Activated effector memory CD4-positive, alpha-beta T cell treated with Interleukin-2 at 50 U/mL for 16 hours (primary cell): ENCODE measurements at regions not wholly inside any gene's neighbourhood (a gene's known extent, or its start where the extent isn't known, plus 50 kb on each side); places are given as distances from the start of the nearest gene placed in this dataset.

Experiments used
- DNase-seq: peaks from one replicate; pipeline ENCODE4 v3.0.0-alpha.2; 2020

DNA sequence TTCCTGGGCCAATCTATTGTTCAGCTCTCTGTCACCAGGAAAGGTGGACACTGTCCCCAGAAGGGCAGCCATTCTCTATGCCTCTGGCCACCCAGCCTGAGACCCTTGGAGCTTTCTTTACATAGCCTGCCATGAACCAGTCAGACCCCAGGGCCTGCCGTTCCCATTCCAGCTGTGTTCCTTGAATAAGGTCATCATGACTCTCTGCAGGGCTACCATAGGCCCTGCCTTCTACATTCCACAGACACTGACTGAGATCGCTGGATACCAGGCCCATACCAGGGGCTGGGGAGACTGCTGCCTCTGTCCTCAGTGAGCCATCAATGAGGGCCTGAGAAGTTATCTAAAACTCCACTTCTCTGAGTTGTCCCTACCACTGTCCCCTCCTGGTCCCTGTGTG, 75.5 kb downstream of the SYNE3 start:
- DNase-seq: no peak

DNA sequence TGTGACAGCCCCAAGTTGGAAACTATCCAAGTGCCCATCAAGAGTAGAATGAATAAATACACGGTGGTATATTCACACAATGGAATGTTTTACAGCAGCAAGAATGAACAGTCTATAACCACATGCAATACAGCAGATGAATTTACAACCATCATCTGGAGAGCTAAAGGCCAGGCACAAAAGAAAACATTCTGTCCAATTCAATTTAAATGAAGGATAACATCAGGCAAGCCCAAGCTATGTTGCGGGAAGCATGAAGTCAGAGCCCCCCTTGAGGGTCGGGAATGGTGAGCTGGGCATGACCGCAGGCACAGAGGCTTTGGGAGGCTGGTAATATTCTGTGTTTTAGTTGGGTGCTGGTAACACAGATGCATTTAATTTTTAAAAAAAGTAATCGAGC, 76.0 kb downstream of the SYNE3 start:
- no peak for DNase-seq

DNA sequence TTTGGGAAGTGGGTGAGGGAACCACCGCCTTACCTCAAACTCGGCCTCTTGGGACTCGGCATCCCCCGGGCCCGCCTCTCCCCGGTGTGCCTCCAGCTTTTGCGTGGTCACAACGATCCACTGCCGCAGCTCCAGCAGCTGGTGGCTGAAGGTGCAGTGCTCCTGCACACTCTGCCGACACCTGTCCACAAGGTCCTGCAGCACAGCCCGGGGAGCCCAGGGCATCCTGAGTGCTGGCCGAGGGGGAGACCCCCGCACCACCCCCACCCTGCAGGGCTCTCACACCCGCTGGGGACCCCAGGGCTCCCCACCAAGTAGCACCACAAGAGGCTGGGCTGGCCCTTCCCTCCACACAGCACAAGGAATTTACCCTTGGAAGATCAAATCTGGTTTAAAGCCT, 76.6 kb downstream of the SYNE3 start:
- DNase-seq: no peak

DNA sequence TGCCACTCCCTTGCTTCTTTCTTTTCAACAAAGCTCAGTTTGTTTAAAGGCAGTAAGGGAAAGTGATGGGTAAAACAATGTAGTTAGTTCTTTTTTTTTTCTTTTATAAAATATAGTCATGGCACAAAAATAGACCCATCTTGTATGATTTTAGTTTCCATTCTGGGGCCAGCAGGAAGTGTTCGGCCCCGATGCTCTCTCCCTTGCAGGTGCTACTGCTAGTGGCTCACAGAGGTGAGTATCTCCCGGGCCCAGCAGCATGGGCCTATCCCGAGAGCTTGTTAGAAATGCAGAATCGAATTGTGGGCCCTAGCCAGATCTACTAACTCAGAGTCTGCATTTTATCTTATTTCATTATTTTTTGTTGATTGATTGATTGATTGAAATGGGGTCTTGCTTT, 78.7 kb downstream of the SYNE3 start:
- no peak for DNase-seq

DNA sequence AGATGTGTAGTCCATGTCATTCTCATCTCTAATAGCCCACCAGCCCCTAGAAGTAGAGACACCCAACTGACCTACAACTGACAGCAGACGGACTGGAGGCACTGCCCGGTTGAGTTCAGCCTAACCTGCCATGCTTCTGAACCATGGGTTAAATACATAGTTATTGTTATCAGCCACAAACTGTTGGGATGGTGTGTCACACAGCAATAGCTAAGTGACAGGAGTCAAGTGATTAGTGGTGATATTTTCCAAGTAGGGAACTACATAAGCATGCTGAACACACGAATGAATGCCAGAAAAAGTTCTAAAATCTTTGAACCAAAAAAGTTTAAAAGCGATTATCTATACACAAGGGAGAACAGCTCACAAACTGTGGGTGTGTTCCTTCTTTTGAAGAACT, 80.1 kb downstream of the SYNE3 start:
- no peak for DNase-seq

DNA sequence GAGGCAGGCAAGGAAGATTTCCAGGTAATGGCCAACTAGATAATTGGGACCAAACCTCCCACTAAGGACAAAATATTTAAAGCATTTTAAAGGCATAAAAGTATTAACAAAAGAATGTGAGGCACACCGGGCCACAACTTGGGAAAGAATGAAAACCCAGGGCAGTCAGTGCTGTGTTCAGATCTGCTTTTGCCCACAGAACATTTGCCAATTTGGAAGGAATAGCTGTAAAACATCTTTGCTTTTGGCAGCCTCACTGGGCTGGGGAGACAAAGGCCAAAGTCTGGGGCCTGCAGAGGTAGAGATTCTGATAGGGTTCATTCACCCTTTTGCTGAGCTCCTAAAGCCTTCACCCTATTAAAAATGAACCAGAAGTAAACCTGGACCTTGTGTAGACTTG, 82.3 kb downstream of the SYNE3 start:
- no peak for DNase-seq

DNA sequence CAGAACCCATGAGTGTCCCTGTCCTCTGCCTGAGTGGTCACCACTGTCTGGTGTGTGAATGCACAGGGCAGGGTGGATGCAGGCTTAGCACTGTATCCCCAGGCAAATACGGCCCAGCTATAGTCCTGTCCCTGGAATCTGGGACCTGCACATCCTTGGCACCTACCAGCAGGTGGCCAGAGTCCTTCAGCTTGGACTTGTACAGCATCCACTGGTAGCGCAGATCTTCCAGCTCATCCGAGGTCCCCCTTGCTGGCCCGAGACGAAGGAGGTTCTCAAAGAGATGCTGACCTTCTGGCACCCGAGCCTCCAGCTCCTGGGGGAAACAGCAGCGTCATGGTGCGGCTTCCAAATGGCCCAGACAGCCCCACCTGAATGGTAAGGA, 83.4 kb downstream of the SYNE3 start:
- no peak for DNase-seq

DNA sequence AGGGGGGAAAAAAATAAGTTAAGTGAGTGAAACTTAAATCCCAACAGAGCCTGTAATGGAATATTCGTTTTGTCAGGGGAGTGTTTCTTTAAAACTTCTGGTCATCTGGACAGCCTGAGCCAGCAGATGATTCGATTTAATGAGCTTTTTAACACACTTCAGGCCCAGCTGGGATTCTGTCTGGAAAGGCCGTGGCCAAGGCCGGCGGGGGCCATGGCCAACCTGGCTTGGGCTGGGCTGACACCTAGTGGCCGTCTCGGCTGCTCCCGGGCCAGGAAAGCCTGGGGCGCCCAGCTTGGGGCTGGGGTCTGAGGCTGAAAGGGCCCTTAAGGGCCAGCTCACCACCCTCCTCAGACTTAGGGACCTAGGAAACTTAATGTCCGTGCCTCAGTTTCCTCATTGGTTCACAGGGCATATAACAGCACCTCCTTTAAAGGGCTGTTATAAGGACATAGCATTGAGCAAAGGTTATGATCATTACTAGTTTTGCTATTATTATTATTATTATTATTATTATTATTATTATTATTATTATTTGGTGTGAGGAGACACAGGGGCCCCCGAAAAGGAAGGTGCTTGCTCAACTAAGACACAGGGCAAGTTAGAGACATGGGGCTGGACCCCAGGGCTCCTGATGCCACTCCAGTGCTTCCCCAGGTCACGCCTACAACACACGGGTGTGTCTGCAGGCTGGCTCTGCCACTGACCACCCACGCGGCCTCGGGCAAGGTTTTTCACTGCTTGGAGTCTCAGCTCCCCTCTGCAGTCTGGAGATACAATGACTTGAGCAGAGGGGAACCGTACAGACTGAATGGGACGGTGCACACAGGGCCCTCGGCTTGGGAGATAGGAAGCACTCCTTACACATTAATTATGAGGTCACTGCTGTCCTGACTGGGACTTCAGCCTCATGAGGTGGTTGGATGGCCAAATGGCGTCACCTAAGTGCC, 84.0 kb downstream of the SYNE3 start:
- no peak for DNase-seq

DNA sequence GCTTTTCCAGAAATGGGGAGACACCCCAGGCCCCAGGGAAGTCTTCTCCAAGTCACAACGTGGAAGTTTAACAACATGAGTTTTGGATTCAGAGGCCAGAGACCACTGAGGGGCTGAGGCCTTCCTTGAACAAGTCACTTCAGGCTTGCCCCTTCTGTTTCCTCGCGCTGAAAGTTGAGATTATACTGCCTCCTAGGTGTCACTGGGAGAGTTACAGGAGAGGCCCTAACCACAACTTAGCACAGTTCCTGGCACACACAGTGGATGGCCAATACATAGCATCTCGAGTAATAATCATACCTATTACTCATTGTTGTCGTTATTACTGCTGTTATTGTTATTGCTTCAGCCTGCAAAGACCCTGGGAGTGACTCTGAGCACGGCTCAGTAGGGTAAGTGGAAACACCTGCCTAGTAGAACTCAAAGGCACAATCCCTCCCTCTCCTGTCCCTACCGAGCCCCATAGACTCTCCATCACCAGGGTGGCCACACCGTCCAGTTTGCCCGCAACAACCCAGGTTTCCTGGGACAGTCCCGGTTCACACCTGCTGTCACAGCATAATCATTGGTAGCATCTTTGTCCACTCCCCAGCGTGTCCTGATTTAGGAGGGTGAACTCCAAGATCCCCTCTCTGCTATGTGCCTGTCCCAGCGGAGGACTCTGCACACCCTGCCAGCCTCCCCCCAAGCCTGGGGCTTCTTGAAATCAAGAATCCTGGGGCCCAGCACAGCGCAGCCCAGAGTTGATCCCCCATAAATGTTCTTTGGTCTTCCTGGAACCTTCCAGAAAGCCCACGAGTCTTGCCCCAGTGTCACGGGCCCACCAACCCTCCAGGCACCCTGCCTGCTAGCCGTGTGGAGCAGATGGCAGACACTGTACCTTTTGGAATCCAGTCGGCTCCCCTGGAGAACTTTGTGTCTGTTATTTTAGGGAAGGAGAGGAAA, 85.0 kb downstream of the SYNE3 start:
- no peak for DNase-seq

DNA sequence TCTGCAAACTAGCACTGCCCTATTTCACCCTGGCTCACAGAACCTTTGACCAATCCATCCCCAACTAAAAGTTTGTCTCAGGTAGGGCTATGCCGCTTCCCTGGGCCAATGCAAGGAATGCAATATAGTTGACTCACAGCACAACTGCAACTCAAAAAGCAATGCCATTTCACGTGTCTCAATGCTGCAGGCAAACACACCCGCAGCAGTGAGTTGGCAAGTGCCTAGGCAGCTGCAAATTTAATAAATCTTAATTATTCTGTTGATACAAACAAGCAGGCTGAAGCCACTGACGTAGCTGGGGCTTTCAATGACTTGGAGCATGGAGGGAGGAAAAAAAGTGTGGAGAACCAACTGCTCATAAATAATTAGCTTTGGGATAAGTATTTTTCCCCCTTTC, 87.9 kb downstream of the SYNE3 start:
- DNase-seq: no peak

DNA sequence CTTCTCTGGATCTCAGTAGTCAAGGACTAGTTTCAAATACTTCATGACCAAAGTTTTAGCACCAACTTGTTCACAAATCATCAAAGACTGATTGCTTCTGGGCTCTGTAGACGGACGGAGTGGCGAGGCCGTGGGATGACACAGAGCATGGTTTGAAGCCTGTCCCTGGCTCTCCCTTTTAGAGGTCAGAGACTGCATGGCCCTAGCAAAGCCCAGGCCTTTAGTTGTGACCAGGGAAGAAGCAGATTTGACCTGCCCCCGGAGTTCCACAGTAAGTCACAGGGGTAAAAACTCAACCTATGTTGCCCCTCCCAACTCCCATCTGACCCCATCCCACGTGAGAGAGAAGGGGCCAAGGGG, 90.4 kb downstream of the SYNE3 start:
- DNase-seq: no peak

DNA sequence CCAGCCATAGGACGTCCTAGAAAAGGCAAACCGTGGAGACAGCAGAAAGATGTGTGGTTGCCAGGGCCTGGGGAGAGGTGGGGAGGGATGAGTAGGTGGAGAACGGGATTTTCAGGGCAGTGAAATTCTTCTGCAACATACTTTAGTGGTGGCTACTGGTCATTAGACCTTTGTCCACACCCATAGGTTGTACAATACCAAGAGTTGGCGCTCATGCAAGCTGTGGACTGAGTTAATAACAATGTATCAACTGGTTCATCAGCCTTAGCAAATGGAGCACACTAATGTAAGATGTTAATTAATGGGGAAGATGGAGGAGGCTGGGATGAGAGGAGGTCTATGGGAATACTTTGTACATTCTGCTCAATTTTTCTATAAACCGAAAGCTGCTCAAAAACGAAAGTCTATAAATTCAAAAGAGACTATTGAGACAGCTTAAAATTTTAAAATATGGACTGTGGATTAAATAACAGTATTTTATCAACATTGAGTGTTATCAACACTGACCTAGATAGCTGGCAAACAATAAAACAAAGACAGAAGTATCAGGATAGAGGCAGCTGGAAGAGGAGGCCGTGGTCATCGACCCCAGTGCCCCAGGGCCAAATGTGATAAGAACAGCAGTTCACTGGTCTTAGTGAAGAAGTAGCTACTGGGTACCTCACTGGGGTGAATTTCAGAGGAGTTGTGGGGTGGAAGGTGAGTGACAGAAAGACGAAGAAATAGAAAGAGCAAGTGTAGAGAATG, 90.9 kb downstream of the SYNE3 start:
- DNase-seq: no peak

DNA sequence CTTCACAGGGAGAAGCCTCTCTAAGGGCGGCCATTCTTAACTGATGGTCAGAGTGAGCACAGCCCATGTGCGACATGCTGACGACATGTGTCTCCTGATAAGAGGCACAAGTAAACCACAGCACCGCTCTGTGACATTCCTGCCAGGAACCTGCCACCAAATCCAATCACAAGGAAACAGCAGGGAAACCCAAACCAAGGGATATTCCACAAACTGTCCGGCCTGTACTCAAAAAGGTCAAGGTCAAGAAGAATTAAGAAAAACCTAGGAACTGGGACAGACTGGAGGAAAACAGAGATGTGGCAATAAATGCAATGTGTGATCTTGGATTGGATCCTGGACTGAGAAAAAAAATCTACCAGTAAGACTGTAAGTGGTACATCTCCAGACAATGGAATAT, 91.9 kb downstream of the SYNE3 start:
- no peak for DNase-seq

DNA sequence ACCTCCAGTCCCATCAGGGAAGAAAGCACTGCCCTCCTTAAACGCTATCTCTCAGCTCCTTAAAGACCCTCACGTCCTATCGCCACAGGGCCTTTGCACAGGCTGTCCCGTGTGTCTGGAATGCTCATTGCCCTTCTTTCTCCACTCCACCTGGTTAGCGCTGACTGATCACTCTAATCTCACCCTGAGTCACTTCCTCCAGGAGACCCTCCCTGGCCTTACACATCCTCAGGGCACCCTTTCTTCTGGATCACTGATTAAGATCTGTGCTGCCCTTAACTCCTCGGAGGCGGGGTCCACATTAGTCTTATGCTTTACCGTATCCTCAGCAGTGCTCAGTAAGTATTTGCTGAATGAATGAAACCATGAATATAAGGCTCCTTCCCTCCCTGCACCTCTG, 94.7 kb downstream of the SYNE3 start:
- no peak for DNase-seq

DNA sequence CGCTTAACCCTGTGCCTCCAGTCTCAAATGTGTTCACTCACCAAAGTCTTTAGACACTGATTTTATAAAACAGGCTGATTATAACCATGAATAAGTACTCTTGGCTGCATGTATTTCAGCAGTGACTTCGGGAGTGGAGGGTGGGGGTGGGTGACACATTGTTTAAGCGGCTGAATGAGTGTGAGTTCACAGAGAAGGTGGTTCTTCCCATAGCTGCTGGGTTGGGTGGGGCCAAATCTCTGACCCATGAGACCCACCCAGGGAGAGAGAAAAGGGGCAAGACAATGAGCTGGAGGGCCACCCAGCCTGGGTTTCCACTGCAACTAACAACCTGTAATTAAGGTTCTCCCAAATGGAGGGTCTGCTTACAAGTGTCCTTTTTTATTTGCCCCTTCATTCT, 96.4 kb downstream of the SYNE3 start:
- no peak for DNase-seq

DNA sequence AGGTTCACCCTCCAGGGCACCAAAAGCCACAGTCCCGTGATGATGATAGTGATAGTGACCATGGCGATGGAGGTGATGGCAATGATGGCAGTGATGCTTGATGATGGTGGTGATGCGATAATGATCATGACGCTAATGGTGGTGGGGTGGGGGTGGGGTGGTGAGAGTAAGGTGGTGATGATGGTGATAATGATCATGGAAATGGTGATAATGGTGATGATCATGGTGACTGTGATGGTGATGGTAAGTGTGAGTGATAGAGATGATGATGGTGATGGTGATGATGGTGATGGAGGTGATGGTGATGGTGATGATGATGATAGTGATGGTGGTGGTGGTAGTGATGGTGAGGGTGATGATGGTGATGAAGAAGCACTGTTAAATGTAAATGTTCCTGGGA, 96.9 kb downstream of the SYNE3 start:
- no peak for DNase-seq

DNA sequence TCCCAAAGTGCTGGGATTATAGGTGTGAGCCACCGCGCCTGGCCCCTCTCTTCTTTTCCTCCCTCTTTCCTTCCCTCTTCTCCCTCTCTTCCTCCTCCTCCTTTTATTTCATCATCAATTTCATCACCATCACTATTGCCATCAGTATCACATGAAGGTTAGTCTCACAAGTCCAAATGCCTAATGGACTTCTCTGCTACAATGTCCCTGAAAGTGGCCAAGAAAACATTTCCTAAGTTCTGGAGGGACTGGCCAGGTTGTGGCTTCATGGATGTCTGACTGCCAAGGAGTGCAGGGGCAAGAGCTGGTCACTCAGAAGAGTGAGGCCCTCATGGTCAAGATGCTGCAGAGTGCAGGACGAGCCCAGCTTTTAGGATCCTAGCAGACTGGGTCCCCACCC, 97.6 kb downstream of the SYNE3 start:
- no peak for DNase-seq

DNA sequence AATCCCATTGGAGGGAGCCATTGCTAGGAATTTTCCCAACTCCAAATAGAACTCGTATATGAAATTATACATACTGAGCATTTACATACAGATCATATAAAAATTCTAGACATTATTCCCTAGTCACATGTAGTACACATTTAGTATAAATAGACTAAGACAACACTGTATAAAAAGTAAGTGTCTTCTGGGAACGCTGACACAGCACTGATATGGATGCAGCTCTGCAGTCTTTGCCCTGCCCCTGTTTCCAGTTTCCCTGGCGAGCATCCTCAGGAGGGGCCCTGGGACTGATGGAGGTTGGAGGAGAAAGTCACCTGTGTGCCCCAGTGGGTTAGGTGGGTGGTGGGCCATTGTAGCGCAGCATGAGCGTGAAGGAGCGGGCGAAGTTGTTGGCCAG, 97.8 kb upstream of the CLMN start:
- no peak for DNase-seq

DNA sequence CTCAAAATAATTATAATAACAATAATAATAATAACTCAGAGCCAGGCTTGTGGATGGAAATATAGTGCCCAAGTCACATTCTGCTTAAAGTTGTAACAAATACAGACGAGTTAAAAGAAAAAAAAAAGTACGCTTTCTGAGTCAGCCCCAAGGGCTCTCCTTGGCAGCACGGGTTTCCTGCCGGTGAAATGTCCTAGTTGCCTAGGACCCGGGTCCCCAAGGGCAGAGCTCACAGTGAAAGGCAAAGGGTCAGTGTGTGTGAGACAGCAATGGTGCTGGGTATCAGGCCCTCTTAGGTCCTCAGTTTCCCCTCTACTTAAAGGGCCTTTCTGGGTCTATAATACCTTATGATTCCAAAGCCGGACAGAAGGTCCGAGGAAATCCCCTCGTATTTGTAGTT, 96.3 kb upstream of the CLMN start:
- no peak for DNase-seq

DNA sequence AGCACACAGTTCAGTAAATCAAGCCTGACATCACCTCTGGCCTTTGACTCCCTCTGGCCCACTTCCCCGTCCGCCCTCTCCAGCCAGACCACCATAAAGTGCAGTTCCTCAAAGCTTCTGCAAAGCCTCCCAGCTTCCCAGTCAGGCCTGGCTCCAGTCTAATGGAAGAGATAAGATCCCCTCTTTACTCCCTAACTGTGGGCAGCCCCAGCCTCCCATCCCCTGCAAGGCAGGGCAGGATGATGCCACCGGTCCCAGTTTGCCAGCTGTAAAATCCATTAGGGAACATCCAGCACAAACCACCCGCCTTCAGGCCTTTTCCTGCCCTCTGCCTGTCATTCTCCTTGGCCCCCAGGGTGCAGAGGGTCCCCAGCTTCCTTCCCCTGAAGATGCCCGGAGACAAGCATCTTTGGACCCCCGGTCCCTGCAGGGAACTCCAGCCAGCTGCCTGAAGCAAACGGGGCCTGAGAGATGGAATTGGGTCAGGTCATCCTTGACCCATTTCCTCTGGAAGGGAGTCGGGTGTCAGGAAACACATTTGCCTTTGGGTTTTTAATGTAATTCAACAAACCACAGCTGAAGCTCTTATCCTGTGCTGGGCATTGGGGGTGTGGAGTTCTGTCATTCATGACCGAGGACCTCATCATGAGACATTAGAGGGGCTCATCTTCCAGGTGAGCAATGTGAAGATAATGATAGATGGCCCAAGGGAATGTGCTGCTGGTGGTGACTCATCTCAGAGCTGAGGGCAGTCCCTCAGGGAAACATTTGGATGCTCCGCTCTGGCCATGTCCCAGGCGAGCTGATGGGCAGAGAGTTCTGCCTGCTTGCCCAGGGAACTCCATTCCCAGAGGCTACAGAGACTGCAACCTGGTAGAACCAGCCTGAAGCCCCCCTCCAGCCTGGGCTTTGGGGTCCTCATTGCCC, 93.8 kb upstream of the CLMN start:
- no peak for DNase-seq

DNA sequence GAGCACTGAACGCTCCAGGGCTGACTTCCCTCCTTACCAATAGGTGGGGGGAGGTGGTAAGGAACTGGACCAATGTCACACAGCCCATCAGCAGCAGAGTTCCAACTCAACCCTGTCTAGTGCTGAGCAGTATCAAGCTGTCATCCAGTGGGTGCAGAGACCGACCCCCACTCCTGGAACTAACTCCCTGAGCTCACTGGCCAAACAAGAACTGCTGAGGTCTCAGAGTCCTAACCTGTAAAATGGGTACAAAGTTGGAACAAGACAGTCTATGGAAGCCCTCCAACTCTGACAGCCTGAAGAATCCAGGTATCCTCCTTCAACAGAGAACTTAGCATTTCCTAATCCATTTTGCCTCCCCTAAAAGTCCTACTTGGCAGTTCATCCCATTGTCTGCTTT, 91.1 kb upstream of the CLMN start:
- no peak for DNase-seq
